Testis (tissue), 2 donors: ENCODE measurements at regions not wholly inside any gene's neighbourhood (a gene's known extent, or its start where the extent isn't known, plus 50 kb on each side); places are given as distances from the start of the nearest gene placed in this dataset.

Source experiments
- DNase-seq: peaks from one replicate; pipeline ENCODE4 v3.0.0-alpha.2; 2019
- H3K27ac ChIP-seq, 2 donors: fragments of 200-600 bp; sonication (generic); one replicate each; pipeline ENCODE4 v1.5.1; 2019
- H3K27me3 ChIP-seq: fragments of 200-600 bp; sonication (generic); one replicate; pipeline ENCODE4 v1.5.1; 2019
- H3K36me3 ChIP-seq: fragments of 200-600 bp; sonication (generic); one replicate; pipeline ENCODE4 v1.5.1; 2017; ENCODE audit warnings: low read depth; ENCODE audit errors: missing control alignments
- H3K4me1 ChIP-seq: fragments of 200-600 bp; sonication (generic); one replicate; pipeline ENCODE4 v1.5.1; 2019
- H3K4me3 ChIP-seq, 2 donors: fragments of 200-600 bp; sonication (generic); one replicate each; pipeline ENCODE4 v1.5.1; 2017 to 2019
- H3K9me3 ChIP-seq: fragments of 200-600 bp; sonication (generic); one replicate; pipeline ENCODE4 v1.5.1; 2017
- POLR2A ChIP-seq: fragments of 450-650 bp; IDR thresholded peaks from one replicate; pipeline ENCODE4 v1.6.1; 2017; ENCODE audit warnings: antibody characterized with exemption, mild to moderate bottlenecking, moderate library complexity
- WGBS, 2 donors: methylation state at CpG; one replicate each; pipeline ENCODE4 v1.1.5; 2018; 5-methylcytosine and 5-hydroxymethylcytosine counted together
- intact Hi-C: fragments of 100-400 bp; cut with DNase I; formaldehyde crosslinking; loops from one replicate; pipeline ENCODE4 v1.15.1; 2023; ENCODE audit warnings: low total_unique reads
- TF ChIP-seq, protein P1 (sequence below), 3 experiments: fragments of 450-650 bp in 2 of 3; fragments of 200-600 bp in 1 of 3; sonication (generic) in 1 of 3; IDR thresholded peaks; one replicate each; pipeline ENCODE4 v1.5.1; 2016 to 2019; ENCODE audit warnings: antibody characterized with exemption in 3 of 3, mild to moderate bottlenecking in 2 of 3, moderate library complexity in 1 of 3

GRCh38 chr4:161189286-161190134 lies 974.3 kb downstream of the FSTL5 start:
- H3K4me3 ChIP-seq = no peak overlapping the region
- intact Hi-C loops = no loop called here
- H3K27me3 ChIP-seq = no peaks in the 10 kb centered on the region
- 43 to 74% methylated on average over 4 of the region's 4 CpGs for WGBS, 2 donors
- no peaks in the 10 kb centered on the region for H3K36me3 ChIP-seq
- no peak for DNase-seq
- TF ChIP-seq POLR2A = no peak
- TF ChIP-seq, protein P1, sequence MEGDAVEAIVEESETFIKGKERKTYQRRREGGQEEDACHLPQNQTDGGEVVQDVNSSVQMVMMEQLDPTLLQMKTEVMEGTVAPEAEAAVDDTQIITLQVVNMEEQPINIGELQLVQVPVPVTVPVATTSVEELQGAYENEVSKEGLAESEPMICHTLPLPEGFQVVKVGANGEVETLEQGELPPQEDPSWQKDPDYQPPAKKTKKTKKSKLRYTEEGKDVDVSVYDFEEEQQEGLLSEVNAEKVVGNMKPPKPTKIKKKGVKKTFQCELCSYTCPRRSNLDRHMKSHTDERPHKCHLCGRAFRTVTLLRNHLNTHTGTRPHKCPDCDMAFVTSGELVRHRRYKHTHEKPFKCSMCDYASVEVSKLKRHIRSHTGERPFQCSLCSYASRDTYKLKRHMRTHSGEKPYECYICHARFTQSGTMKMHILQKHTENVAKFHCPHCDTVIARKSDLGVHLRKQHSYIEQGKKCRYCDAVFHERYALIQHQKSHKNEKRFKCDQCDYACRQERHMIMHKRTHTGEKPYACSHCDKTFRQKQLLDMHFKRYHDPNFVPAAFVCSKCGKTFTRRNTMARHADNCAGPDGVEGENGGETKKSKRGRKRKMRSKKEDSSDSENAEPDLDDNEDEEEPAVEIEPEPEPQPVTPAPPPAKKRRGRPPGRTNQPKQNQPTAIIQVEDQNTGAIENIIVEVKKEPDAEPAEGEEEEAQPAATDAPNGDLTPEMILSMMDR (IDR thresholded peaks at IDR 0.05) = no peak
- no peaks in the 10 kb centered on the region for H3K4me1 ChIP-seq
- no peak overlapping the region for H3K27ac ChIP-seq
- no peaks in the 10 kb centered on the region for H3K9me3 ChIP-seq

DNA sequence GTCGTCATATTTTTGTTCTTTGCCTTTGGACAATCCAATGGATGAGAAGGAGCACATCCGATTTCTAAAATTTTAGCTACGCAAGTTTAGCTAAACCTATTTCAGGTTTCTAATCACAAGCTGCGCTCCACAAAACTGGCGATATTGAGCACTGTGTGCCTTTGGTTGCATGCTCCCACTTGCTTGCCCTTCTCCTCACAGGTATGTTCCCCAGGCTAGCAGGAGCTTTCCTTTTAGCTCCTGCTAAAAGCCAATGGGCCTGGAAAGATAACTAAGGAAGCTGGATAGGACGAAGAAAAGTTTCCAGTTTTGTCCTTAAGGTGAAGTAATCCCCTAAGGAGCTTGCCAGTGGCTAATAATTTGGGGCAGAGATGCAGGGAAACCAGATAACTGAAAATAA lies 975.2 kb downstream of the FSTL5 start:
- intact Hi-C loops = no loop called here
- no peak for TF ChIP-seq POLR2A
- TF ChIP-seq, protein P1 (IDR thresholded peaks at IDR 0.05) = no peak
- whole genome bisulfite sequencing, 2 donors = 47 to 66% methylated on average over 6 of the region's 6 CpGs
- Histone ChIP-seq H3K27ac (no peak overlapping the region), H3K4me3 (no peak overlapping the region), H3K27me3 (no peaks in the 10 kb centered on the region), H3K9me3 (no peaks in the 10 kb centered on the region), H3K4me1 (no peaks in the 10 kb centered on the region), H3K36me3 (no peaks in the 10 kb centered on the region)
- no peak for DNase-seq

DNA sequence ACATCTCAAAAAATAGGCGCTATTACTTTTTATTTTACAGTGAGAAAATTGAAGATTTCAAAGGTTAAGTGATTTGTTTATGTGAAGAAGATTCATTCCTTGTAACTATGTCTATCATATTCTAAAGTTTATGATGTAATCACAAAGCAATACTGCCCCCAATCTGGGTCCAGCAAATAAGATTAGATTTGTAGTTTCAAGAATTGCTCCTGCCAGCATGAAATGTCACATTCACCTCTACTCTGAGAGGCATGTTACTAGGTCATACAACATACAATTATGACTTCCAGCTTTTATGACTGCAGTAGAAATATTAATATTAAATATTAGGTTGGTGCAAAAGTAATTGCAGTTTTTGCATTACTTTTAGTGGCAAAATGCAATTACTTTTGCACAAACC lies 976.2 kb downstream of the FSTL5 start:
- H3K27ac ChIP-seq = no peak overlapping the region
- H3K4me3 ChIP-seq = no peak overlapping the region
- TF ChIP-seq, protein P1 (IDR thresholded peaks at IDR 0.05) = no peak
- TF ChIP-seq POLR2A = no peak
- H3K27me3 ChIP-seq = no peaks in the 10 kb centered on the region
- intact Hi-C loops = no loop called here
- no peaks in the 10 kb centered on the region for H3K36me3 ChIP-seq
- H3K9me3 ChIP-seq = no peaks in the 10 kb centered on the region
- H3K4me1 ChIP-seq = no peaks in the 10 kb centered on the region
- 94 to 97% methylated on average over 1 of the region's 1 CpG for WGBS, 2 donors
- no peak for DNase-seq

DNA sequence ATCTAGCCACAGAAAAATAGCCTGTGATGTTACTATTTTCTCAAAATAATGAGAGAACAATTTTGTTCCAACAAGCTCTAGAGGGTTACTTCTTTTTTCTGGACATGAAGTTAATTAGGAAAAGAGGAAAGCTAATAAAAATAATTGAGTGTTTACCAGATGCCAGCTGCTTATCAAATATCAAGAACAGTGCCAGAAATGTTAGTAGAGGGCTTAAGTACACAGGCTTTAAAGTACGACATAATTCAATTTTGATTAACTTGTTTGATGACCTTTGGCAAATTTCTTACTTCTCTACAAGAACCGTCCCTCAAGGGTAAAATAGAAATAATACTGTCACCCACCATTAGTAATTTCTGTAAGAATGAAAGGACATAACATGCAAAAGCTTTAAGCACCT lies 977.0 kb downstream of the FSTL5 start:
- no peak overlapping the region for H3K4me3 ChIP-seq
- no peaks in the 10 kb centered on the region for H3K36me3 ChIP-seq
- WGBS, 2 donors = 45 to 51% methylated on average over 2 of the region's 2 CpGs
- intact Hi-C loops = no loop called here
- no peak overlapping the region for H3K27ac ChIP-seq
- H3K27me3 ChIP-seq = no peaks in the 10 kb centered on the region
- no peaks in the 10 kb centered on the region for H3K4me1 ChIP-seq
- no peaks in the 10 kb centered on the region for H3K9me3 ChIP-seq
- DNase-seq = no peak
- TF ChIP-seq, protein P1 (IDR thresholded peaks at IDR 0.05) = no peak
- no peak for TF ChIP-seq POLR2A

DNA sequence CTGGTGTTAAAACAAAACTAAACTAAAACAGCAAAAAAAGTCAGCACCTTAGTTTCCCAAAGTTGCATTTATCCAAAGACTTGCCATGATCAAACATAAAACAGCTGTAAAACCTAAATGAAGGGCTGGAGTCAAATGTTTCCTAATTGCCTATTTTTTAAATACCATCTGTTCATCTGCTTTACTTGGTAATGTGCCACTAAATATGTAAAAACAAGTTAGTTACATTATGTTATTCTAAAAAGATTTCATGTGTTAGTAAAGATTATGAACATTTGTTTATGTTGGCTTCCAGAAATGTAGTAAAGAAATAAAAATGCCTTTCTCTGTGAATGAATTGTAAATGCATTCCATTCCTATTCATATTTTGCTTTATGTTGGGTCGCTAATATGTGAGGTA lies 977.8 kb downstream of the FSTL5 start:
- no peak for TF ChIP-seq POLR2A
- TF ChIP-seq, protein P1 (IDR thresholded peaks at IDR 0.05) = no peak
- Histone ChIP-seq H3K27ac (no peak overlapping the region), H3K9me3 (no peaks in the 10 kb centered on the region), H3K4me3 (no peak overlapping the region), H3K36me3 (no peaks in the 10 kb centered on the region), H3K27me3 (no peaks in the 10 kb centered on the region), H3K4me1 (no peaks in the 10 kb centered on the region)
- intact Hi-C loops = no loop called here
- WGBS, 2 donors = 63 to 68% methylated on average over 1 of the region's 1 CpG
- no peak for DNase-seq
